WTC11 (cell line): ENCODE measurements at regions not wholly inside any gene's neighbourhood (a gene's known extent, or its start where the extent isn't known, plus 50 kb on each side); places are given as distances from the start of the nearest gene placed in this dataset.

Experiments used
- ATAC-seq: fragments of 200-7000 bp; cut with Tn5 transposase; 2 replicates; pipeline ENCODE4 v1.10.0; 2021; ENCODE audit warnings: mild to moderate bottlenecking, moderate library complexity
- CTCF ChIA-PET: fragments of 300-600 bp; sonication (Branson Sonifier 250); formaldehyde crosslinking; loops from one replicate; lab custom pipeline; 2021; ENCODE audit warnings: antibody characterized with exemption; lab: Charles Lee
- POLR2A ChIA-PET: fragments of 350-600 bp; sonication (Branson Sonifier 250); formaldehyde crosslinking; loops from one replicate; lab custom pipeline; 2021; ENCODE audit warnings: antibody characterized with exemption; lab: Charles Lee
- DNase-seq: peaks from one replicate; pipeline ENCODE4 v3.0.0; 2021; ENCODE audit warnings: low spot score
- H3K27ac Mint-ChIP-seq: 2 replicates; pipeline ENCODE4 v1.8.0; 2021; ENCODE audit warnings: mixed read lengths
- H3K27me3 Mint-ChIP-seq: 2 replicates; pipeline ENCODE4 v1.8.0; 2021; ENCODE audit warnings: low read depth, mild to moderate bottlenecking, moderate library complexity, mixed read lengths
- H3K36me3 Mint-ChIP-seq: 2 replicates; pipeline ENCODE4 v1.8.0; 2021; ENCODE audit warnings: mixed read lengths
- H3K4me1 Mint-ChIP-seq: 2 replicates; pipeline ENCODE4 v1.8.0; 2022; ENCODE audit warnings: mixed read lengths
- H3K4me3 Mint-ChIP-seq: 2 replicates; pipeline ENCODE4 v1.8.0; 2021; ENCODE audit warnings: mild to moderate bottlenecking, moderate library complexity, mixed read lengths
- H3K9me3 Mint-ChIP-seq: 2 replicates; pipeline ENCODE4 v1.8.0; 2021; ENCODE audit warnings: mixed read lengths
- ETV6 ChIP-seq: sonication (generic); formaldehyde crosslinking; IDR thresholded peaks from 2 replicates; pipeline ENCODE4 v1.8.1; 2022; ENCODE audit warnings: mild to moderate bottlenecking, missing genetic modification reagents
- GABPB1 ChIP-seq: sonication (generic); formaldehyde crosslinking; IDR thresholded peaks from 2 replicates; pipeline ENCODE4 v1.8.1; 2023; ENCODE audit warnings: mild to moderate bottlenecking, missing genetic modification reagents
- MYBL2 ChIP-seq: sonication (generic); formaldehyde crosslinking; IDR thresholded peaks from 2 replicates; pipeline ENCODE4 v1.8.1; 2023; ENCODE audit warnings: mild to moderate bottlenecking, moderate library complexity, missing genetic modification reagents
- NR1H2 ChIP-seq: sonication (generic); formaldehyde crosslinking; IDR thresholded peaks from 2 replicates; pipeline ENCODE4 v1.9.0; 2021; ENCODE audit warnings: mild to moderate bottlenecking, moderate library complexity, missing genetic modification reagents
- RORB ChIP-seq: fragments of 250-450 bp; sonication (Bioruptor Pico); IDR thresholded peaks from 2 replicates; pipeline ENCODE4 v1.9.0; 2021; ENCODE audit warnings: mild to moderate bottlenecking
- TEAD4 ChIP-seq: sonication (generic); formaldehyde crosslinking; IDR thresholded peaks from 2 replicates; pipeline ENCODE4 v1.8.0; 2022; ENCODE audit warnings: mild to moderate bottlenecking, missing genetic modification reagents
- ZNF232 ChIP-seq: sonication (generic); formaldehyde crosslinking; IDR thresholded peaks from 2 replicates; pipeline ENCODE4 v1.8.0; 2022; ENCODE audit warnings: mild to moderate bottlenecking, missing genetic modification reagents
- ZNF263 ChIP-seq: sonication (generic); formaldehyde crosslinking; IDR thresholded peaks from 2 replicates; pipeline ENCODE4 v1.8.1; 2022; ENCODE audit warnings: low read depth, mild to moderate bottlenecking, moderate library complexity, missing genetic modification reagents
- ZNF671 ChIP-seq: fragments of 250-450 bp; sonication (Bioruptor Pico); IDR thresholded peaks from 2 replicates; pipeline ENCODE4 v1.8.0; 2021; ENCODE audit warnings: mild to moderate bottlenecking
- TF ChIP-seq, protein P1 (sequence below): fragments of 250-450 bp; sonication (Bioruptor Pico); IDR thresholded peaks from 2 replicates; pipeline ENCODE4 v1.9.0; 2021; ENCODE audit warnings: mild to moderate bottlenecking, borderline replicate concordance
- TF ChIP-seq, protein P2 (sequence below): fragments of 250-450 bp; sonication (Bioruptor Pico); conservative IDR thresholded peaks from 2 replicates; pipeline ENCODE4 v1.9.0; 2021; ENCODE audit warnings: mild to moderate bottlenecking
- TF ChIP-seq, protein P3 (sequence below): sonication (generic); formaldehyde crosslinking; IDR thresholded peaks from 2 replicates; pipeline ENCODE4 v1.8.0; 2022; ENCODE audit warnings: mild to moderate bottlenecking, missing genetic modification reagents
- TF ChIP-seq, protein P4 (sequence below): fragments of 250-450 bp; sonication (Bioruptor Pico); IDR thresholded peaks from 2 replicates; pipeline ENCODE4 v1.9.0; 2021; ENCODE audit warnings: mild to moderate bottlenecking

DNA sequence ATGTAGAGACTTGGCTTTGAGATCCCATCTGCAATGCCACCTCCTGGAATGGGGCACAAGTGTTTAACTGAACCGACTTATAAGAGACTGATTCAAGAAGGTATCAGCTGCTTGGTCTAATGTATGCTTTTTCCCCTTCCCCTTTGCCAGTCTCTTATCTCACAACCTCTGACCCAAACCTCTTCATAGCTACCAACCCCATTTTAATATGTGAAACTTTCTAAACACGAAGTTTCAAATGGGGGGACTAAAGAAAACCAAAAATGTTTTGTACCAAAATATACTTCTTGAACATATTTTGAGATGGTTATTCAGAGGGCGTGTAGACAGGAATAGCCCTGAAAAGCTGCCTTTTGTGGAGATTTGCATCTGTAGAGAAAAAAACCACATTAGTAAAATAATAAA lies 73.1 kb downstream of the OXSM start:
- H3K4me3 Mint-ChIP-seq = no peak overlapping the region
- CTCF ChIA-PET = no interaction called here
- no peaks in the 10 kb centered on the region for H3K27me3 Mint-ChIP-seq
- POLR2A ChIA-PET = no interaction called here
- no peak for DNase-seq
- H3K4me1 Mint-ChIP-seq = peaks cover 23% of the 10 kb centered on the region
- ATAC-seq = no peak
- H3K36me3 Mint-ChIP-seq = peaks cover 16% of the 10 kb centered on the region
- peak overlapping the region; percentile 8; the same call in 1 of the 2 replicates for H3K27ac Mint-ChIP-seq
- TF ChIP-seq, protein P1, sequence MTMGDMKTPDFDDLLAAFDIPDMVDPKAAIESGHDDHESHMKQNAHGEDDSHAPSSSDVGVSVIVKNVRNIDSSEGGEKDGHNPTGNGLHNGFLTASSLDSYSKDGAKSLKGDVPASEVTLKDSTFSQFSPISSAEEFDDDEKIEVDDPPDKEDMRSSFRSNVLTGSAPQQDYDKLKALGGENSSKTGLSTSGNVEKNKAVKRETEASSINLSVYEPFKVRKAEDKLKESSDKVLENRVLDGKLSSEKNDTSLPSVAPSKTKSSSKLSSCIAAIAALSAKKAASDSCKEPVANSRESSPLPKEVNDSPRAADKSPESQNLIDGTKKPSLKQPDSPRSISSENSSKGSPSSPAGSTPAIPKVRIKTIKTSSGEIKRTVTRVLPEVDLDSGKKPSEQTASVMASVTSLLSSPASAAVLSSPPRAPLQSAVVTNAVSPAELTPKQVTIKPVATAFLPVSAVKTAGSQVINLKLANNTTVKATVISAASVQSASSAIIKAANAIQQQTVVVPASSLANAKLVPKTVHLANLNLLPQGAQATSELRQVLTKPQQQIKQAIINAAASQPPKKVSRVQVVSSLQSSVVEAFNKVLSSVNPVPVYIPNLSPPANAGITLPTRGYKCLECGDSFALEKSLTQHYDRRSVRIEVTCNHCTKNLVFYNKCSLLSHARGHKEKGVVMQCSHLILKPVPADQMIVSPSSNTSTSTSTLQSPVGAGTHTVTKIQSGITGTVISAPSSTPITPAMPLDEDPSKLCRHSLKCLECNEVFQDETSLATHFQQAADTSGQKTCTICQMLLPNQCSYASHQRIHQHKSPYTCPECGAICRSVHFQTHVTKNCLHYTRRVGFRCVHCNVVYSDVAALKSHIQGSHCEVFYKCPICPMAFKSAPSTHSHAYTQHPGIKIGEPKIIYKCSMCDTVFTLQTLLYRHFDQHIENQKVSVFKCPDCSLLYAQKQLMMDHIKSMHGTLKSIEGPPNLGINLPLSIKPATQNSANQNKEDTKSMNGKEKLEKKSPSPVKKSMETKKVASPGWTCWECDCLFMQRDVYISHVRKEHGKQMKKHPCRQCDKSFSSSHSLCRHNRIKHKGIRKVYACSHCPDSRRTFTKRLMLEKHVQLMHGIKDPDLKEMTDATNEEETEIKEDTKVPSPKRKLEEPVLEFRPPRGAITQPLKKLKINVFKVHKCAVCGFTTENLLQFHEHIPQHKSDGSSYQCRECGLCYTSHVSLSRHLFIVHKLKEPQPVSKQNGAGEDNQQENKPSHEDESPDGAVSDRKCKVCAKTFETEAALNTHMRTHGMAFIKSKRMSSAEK (CRISPR knock-in tag) = no peak
- TF ChIP-seq TEAD4 (CRISPR knock-in tag) (no peak), ZNF671 (CRISPR knock-in tag) (no peak)
- TF ChIP-seq, protein P2, sequence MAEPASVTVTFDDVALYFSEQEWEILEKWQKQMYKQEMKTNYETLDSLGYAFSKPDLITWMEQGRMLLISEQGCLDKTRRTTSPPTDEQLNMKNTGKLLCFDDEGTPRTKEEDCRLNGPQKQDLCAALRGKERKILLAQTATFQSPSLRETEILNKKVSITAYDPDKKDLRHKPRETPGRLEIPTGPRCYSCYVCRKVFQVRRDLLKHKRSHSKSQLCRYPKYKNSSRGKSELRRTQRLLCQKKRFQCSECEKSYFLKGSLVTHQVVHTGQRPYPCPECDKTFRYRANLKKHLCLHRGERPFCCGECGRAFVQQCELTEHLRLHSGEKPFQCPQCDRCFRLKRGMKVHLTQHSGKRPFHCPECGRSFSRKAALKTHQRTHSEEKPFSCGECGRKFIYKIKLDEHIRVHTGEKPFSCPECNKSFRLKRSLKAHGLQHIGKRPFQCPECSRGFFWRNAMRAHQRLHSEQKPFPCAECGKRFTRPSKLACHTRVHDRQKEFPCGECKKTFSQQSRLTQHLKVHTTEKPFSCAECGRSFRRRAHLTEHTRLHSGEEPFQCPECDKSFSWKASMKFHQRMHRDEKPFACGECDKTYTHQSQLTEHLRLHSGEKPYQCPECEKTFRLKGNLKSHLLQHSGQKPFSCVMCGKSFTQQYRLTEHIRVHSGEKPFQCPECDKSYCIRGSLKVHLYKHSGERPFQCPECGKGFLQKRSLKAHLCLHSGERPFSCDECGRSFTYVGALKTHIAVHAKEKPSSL = no peak
- TF ChIP-seq, all 79 proteins: peak for 0
- H3K9me3 Mint-ChIP-seq = peaks cover 18% of the 10 kb centered on the region

DNA sequence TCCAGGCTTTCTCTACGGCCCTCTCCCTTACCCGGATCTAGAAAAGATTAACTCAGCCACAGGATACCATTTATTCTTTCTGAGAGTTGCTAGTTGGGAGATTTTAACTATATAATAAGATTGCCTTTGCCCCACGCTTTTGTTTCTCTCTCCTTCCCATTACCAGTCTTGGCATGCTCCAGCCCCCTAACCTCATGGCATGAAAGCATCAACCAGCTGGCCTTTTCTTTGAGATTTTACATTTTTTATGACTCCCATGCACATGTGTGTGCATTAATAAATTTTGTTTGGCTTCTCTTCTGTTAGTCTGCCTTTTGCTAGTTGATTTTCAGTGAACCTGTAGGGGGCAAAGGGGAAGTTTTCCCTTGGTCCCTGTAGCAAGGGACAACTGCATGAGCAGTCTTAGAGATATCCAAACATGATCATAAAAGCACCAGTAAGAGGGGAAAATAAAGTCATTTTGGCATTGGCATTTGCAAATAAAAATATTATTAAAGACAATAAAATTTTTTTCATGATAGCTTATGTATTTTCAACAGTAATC lies 73.6 kb downstream of the OXSM start:
- H3K4me1 Mint-ChIP-seq = peaks cover 18% of the 10 kb centered on the region
- H3K27ac Mint-ChIP-seq = no peak overlapping the region; the same call in 1 of the 2 replicates
- peaks cover 23% of the 10 kb centered on the region for H3K9me3 Mint-ChIP-seq
- no peaks in the 10 kb centered on the region for H3K27me3 Mint-ChIP-seq
- no peak for DNase-seq
- ATAC-seq = peak; percentile 71
- peaks cover 16% of the 10 kb centered on the region for H3K36me3 Mint-ChIP-seq
- TF ChIP-seq, protein P3, sequence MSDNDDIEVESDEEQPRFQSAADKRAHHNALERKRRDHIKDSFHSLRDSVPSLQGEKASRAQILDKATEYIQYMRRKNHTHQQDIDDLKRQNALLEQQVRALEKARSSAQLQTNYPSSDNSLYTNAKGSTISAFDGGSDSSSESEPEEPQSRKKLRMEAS (CRISPR knock-in tag) = no peak
- no peak for TF ChIP-seq MYBL2 (CRISPR knock-in tag)
- no peak overlapping the region for H3K4me3 Mint-ChIP-seq
- ChIA-PET POLR2A (no interaction called here), CTCF (no interaction called here)

DNA sequence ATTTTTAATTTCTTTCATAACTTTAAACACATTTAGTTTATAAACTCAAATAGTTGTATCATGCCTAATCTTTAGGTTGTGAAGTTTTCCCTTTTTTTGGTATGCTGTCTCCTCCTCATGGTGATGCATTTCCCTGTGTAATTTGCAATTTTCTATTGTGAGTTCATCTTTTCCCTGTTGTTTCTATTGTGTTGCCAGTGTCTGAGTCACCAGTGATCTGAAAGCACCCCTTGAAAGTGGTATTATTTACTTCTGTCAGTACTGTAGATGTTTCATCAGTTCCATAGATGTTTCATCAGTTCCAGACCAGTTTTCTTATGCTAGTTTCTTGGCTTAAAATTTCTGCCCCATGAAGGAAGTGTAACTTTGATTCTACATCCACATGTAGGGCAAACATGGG lies 80.6 kb downstream of the OXSM start:
- Mint-ChIP-seq H3K4me1 (peaks cover 3% of the 10 kb centered on the region; the same call in 1 of the 2 replicates), H3K27me3 (no peaks in the 10 kb centered on the region), H3K36me3 (no peaks in the 10 kb centered on the region), H3K9me3 (peaks cover 14% of the 10 kb centered on the region), H3K27ac (no peak overlapping the region), H3K4me3 (no peak overlapping the region)
- POLR2A ChIA-PET = no interaction called here
- TF ChIP-seq, protein P4, sequence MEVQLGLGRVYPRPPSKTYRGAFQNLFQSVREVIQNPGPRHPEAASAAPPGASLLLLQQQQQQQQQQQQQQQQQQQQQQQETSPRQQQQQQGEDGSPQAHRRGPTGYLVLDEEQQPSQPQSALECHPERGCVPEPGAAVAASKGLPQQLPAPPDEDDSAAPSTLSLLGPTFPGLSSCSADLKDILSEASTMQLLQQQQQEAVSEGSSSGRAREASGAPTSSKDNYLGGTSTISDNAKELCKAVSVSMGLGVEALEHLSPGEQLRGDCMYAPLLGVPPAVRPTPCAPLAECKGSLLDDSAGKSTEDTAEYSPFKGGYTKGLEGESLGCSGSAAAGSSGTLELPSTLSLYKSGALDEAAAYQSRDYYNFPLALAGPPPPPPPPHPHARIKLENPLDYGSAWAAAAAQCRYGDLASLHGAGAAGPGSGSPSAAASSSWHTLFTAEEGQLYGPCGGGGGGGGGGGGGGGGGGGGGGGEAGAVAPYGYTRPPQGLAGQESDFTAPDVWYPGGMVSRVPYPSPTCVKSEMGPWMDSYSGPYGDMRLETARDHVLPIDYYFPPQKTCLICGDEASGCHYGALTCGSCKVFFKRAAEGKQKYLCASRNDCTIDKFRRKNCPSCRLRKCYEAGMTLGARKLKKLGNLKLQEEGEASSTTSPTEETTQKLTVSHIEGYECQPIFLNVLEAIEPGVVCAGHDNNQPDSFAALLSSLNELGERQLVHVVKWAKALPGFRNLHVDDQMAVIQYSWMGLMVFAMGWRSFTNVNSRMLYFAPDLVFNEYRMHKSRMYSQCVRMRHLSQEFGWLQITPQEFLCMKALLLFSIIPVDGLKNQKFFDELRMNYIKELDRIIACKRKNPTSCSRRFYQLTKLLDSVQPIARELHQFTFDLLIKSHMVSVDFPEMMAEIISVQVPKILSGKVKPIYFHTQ (CRISPR knock-in tag) = no peak
- TF ChIP-seq ETV6 (CRISPR knock-in tag) (no peak), NR1H2 (CRISPR knock-in tag) (no peak), ZNF232 (CRISPR knock-in tag) (no peak), RORB (CRISPR knock-in tag) (no peak), TEAD4 (CRISPR knock-in tag) (no peak), ZNF263 (CRISPR knock-in tag) (no peak), GABPB1 (CRISPR knock-in tag) (peak; percentile 53; the same call in 1 of the 2 replicates)
- DNase-seq = no peak
- ATAC-seq = no peak
- CTCF ChIA-PET = no interaction called here
